Daoy (cell line): ENCODE measurements at regions not wholly inside any gene's neighbourhood (a gene's known extent, or its start where the extent isn't known, plus 50 kb on each side); places are given as distances from the start of the nearest gene placed in this dataset.
"Not testable (repeated sequence)": the region's sequence is repeated elsewhere in the genome, so short reads cannot be mapped to it uniquely, and the experiment has no call there.

Experiments used
- DNase-seq: peaks from one replicate; pipeline ENCODE4 v3.0.0-alpha.2; 2015; ENCODE audit warnings: low read depth

DNA sequence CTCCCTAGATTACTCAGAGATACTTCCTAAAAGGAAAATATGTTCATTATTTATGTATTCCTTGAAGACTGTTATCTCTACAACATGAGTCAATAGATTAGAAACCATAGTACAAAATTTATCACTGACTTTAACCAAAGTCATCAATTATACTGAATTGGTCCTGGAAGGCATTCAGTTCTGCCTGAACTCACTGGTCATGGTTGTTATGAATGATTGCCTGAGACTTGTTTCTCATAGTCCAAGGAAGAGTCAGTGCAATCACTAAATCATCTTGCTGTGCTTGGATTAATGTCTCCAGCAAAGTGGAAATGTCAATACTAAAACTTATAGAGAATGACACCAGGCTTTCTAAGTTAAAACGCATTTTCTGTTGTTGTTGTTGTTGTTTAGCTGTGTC lies 878.6 kb upstream of the MANEA start:
- no peak for DNase-seq

DNA sequence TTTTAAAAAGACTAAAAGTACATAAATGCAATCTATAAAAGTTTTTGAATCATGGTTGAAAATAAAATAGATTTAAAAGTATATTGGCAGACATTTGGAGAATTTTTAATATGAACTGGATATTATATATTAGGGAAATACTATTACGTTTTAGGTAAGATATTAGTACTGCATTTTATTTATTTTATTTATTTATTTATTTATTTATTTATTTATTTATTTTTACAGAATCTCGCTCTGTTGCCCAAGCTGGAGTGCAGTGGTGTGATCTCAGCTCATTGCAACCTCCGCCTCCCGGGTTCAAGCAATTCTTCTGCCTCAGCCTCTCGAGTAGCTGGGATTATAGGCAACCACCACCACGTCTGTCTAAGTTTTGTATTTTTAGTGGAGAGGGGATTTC lies 890.1 kb upstream of the MANEA start:
- DNase-seq = not testable (repeated sequence)

DNA sequence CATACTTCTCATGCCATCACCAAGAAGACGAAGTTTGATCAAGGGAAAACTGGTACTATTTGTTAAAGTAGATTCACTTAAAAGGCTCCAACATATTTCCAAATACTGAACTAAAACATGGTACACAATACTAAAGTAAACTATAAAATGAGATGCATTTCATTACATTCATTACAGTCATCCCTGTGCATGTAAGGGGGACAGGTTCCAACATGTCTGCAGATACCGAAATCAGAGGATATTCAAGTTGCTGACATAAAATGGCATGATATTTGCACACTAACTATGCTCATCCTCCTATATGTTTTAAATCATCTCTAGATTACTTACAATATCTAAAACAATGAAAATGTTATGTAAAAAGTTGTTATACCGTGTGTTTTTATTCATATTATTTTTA lies 893.9 kb upstream of the MANEA start:
- no peak for DNase-seq

DNA sequence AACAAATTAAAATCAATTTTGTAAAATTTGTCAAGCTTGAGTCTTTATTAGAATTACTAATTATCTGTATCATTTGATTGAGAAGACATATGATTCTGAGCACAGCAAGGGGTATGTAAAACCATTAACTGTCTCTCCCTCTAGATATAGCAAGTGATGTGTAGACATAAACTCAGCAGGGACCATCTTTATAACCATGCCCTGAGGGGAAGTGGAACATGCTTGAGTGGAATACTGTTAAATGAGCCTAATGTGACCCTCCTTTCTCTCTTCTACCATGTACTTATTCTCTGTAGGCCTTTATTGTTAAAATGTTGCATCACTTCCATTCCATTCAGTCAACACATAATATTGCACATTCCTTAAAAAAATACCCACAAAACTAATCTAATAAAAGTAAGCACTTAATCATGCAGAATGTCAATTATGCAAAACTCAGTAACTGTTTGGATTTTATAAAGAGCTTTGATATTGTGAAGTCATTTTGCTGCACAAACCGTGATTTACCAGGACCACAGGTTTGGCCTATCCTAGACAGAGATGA lies 896.6 kb upstream of the MANEA start:
- no peak for DNase-seq

DNA sequence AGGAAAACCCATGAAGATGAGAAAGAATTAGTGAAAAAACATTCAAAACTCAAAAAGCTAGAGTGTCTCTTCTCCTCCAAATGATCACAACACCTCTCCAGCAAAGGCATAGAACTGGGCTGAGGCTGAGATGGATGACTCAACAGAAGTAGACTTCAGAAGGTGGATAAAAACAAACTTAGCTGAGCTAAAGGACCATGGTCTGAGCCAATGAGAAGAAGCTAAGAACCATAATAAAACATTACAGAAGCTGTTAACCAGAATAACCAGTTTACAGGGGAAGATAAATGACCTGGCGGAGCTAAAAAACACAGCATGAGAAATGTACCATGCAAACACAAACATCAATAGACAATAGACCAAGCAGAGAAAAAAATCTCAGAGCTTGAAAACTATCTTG lies 904.1 kb upstream of the MANEA start:
- no peak for DNase-seq

DNA sequence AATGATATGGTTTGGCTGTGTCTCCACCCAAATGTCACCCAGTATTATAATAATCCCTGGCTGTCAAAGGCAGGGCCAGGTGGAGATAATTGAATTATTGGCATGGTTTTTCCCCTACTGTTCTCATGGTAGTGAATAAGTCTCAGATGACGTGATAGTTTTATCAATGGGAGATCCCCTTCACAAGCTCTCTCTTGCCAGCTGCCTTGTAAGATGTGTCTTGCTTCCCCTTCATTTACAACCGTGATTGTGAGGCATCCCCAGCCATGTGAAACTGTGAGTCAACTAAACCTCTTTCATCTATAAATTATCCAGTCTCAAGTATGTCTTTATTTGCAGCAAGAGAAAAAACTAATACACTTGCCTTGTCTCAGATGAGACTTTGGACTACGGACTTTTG lies 907.3 kb upstream of the MANEA start:
- DNase-seq = no peak

DNA sequence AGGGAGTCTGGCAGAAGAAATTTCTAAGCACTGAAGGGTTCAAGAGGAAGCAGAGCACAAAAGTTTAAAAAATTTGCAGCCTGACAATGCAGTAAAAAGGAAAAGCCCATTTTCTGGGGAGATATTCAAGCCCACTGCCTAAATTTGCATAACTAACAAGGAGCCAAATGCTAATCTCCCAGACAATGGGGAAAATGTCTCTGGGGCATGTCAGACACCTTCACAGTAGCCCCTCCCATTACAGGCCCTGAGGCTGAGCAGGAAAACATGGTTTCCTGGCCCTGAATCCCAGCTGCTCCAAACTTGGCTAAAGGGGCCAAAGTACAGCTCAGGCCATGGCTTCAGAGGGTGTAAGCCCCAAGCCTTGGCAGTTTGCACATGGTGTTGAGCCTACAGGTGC lies 908.5 kb upstream of the MANEA start:
- no peak for DNase-seq

DNA sequence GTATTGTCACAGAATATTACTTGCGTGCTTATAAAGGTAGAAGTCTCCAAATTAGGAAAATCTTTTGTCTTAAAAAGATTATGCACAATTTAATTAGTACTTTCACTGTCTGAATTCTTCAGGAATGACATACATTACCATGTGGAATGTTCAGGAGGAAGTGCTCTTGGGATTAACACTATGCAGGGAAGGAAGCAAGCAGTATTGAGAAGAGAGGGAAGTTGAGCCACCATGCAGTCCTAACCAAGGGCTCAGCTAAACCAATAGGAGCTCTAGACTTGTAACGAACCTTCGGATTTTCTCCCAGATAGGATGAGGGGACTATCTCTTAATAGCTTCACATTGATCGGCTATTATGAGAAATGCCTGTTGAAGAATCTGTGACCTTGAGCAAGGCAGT lies 918.4 kb upstream of the MANEA start:
- no peak for DNase-seq

DNA sequence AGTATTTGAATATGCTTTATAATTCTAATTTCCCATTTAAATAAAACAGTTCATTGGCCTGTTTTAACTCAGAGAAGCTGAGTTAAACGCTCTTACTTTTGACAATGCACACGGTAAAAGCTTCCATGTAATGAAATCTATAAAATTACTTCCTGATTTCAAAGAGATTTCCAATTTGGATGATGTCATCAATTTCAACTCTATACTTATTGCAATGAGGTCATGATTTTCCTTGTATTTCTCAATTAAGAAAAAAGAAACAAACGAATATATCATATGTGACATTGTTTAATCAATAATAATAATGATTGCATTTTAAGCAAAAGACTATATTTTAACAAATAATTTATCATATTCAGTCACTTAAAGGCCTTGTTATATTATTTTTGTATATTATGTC lies 926.1 kb upstream of the MANEA start:
- no peak for DNase-seq

DNA sequence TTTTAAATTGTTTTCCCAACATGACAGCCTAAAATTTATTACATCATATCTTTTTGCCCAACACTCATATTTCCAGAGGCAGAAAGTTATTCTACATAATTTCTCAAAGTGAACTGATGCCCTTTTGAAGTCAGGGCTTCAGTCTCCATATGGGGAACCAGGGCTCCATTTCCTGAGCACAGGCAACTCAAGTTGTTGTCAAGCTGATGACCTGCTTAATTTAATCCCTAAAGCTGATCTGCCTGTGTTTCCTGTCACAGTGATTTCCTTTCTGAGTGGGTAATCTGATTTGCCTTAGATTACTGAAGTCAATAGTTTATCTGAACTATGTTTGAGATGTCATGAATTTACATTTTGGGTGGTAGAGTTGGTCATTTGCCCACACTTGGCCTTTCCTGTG lies 932.1 kb upstream of the MANEA start:
- DNase-seq = no peak

DNA sequence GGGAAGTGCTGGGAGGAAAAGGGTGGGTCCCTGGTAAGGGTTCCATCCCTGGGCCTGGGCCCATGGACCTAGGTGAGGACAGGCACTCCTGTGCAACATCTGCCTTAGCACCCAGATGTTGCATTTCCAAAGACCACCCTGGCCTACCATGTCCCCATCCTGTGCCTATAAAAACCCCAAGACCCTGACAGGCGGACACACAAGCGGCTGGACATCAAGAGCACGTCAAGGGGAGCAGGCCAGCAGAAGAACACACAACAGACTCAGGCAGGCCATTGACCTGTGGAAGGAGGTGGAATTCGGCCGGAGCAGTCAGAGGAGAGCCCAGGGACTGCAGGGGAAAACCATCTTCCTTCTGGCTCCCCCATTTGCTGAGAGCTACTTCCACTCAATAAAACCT lies 937.8 kb upstream of the MANEA start:
- no peak for DNase-seq

DNA sequence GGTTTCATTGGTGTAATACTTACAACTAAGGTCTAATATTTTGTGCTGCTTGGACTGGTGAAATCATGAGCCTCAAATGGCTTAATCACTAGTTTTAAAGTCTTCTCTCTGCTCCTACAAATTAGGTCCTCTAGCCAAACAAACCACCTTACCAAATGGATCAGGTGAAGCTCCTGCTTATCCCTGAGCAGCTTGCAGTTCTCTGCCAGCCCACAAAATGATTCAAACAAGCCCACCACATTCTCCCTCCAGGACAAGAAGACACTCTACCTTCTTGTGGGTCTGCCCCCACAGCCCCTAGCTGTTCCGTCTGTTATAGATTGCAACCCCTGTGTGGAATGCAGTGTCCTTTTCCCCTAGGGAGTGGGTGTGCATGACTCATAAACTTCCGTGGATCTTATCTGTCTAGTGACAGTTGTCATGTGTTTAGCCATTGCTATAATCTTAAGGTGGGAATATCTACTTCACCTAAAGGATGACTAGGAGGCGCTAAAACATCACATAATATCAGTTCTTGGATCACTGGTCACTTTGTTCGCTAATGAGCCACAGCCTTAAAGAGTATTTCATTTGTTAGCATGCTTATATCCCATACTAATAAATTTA lies 940.5 kb upstream of the MANEA start:
- DNase-seq = no peak

DNA sequence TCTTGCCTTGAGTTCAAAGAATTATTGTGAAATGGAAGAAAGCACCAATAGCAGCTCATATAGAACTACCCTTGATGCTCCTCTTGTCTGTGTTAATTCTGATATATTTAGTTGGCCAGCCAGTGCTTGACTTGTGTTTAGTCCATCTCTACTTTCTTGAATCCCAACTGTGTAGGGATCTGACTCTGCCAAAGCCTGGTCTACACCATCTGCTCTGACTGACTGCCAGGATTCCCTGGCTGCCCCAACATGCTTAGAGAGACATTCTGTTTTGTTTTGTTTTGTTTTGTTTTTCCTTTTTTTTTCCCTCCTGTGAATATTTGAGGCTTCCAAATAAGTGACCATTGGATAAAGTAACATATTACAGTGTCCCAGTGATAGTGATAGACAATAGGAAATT lies 953.7 kb upstream of the MANEA start:
- DNase-seq = no peak

DNA sequence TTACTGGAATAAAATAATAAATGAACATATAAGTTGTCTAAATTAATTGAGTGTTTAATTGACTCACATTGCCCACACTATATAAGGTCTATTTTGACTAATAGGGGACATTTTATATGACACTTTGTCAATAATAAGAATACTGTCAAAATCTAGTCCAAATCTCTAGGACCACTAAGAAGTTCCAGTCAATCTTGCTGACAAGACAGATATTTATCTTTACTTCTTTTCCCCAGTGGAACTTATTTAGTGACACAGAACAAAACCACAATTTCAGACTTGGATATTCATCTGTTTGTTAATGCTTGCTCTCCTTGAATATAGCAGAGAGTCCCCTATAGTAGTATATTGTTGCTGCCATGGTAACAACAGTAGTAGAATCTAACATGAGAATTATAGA lies 954.6 kb upstream of the MANEA start:
- no peak for DNase-seq

DNA sequence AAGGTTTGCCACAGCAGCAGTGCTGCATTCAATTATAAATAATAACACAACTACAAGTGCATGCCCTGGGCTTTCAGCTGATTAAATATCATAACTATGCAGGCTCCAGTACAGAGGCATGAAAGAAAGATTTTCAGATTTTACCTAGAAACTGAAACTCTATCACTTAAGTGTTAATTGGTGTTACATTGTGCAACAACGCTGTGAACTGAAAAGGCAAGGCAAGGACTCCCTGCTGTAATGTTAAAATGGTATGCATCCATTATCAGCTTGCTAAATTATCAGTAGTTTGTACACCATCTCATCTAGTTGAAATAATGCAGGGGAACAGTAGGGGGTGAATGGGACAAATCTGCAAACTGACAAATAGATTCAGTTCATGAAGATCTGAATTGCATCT lies 976.7 kb upstream of the MANEA start:
- DNase-seq = no peak

DNA sequence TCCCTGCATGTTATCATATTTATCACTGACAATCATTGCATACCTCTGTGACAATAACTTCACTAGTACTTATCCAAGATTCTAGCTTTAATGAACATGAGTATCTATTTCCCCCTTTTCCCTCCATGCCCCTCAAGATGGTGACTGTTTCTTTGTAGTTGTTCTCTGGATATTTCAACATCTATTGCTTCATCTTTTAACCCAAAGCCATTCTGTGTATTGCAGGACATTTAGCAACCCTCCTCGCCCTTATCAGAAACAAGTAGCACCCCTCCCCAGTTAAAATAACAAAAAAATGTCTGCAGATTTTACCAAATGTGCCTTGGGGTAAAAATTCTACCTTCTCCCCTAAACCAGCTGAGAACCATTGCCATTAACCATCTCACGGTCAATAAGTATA lies 979.8 kb upstream of the MANEA start:
- DNase-seq = no peak

DNA sequence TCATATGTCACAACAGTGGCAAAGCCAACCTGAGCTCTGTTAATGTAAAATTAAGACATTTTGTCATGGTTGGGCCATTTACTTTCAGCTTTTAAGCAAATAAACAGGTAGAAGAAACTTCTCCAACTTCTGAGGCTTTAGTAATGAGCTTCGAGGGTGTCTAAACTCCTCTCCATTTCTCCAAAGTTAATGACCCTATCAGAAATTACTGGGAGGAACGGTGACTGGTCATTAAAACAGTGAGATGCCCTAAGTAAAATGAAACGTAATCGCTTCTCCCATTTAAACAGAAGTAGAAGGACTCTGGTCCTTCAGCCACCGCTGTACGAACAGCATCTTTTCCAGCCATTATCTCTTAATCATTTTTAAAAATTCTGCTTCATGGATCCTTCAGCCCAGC lies 986.9 kb upstream of the MANEA start:
- DNase-seq = no peak

DNA sequence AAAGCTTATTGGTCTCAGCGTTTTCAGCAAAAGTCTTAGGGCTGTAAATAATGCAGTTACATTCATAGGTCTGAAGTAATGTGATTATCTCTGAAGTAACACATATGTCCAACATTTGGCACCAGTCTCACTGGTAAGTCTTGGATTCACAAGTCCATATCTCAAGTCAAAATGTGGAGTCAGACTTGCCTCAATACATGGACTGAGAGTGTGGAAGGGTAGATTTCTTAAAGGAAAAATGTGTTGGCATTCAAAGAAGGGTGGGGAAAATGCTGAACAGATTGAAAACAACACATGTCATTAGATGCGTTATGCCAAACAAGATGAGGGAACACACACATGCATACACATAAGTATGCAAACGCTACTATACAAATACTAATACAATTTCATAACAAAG lies 989.0 kb upstream of the MANEA start:
- no peak for DNase-seq

DNA sequence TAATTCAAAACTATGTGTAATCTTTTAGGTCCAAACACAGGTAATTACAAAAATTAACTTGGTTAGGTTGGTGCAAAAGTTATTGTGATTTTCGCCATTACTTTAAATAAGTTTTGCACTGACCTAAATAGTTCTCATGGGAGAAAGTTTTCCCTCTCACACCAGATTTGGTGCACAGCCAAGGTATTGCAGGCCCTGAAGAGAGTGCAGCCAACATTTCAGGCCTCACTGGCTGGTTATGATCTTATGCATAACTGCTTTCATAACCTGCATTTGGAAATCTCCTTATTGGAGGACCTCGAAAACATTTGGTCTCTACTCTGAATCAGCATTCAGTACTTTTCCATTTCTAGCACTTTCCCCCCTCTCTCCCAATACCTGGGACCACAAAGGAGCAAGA lies 993.1 kb upstream of the MANEA start:
- no peak for DNase-seq

DNA sequence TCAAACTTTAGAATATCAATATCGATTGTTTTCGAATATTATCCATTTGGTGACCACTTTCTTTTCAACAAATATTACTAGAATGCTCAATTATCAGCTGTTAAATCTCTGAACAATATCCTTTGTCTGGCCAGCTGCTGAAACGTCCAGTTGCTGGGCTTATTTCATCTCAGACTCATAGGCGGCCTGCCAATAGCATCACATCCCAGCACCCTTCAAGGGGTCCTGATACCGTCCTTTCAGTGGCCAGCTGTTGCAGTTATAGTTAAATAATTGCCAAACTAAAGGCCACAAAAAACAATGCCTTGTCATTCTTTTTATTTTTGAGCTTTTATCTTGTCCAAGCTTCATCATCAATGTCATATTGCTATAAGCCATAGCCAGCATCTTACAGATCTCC lies 1006.8 kb upstream of the MANEA start:
- no peak for DNase-seq

DNA sequence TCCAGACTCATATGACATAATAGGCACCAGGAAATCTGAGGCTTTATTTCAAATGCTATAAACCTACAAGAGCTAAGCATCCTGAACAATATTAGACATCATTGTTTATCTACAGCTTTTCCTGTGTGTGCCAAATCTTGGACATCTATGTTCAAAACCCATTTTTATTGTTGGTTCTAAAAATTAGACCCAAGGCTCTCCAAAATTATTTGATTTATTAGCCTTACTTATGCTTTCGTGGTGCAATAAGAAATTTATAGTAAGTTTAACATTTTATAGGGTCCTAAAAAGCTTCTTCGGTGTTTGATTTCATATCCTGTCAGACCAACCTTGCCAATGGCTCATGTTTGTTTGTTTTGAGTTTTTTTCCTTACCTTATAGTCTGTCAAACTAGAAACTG lies 1014.5 kb upstream of the MANEA start:
- DNase-seq = no peak

DNA sequence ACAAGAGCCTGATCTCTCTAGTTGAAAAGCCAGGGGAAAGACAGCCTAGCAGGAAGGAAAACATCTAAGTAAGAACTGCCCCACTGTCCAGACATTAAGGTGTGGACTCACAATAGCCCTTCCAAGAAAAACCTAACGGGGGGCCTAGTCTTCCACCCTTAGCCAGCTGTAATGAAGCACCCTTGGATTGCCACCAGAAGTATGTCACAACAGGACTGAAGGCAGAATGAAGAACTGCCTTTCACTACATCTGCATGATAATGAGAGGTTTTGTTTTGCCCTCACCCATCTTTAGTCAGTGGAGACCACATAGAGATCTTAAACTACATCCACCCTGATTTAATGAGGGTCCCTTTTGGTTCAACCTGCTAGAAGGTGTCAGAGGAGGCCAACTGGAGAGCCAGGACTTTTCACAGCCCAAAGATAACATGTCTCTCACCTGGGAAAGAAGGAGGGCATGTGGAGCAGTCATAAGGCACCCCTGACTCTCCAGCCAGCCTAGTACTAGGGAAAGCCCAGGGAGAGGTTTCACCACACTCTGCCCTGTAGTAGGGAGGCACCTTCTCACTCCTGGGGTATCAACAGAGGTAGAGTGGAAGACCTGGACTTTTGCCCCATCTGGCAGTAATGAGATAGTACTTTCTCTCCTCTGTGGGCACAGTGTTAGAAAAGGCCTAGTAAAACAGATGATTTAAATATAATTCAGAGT lies 1017.4 kb upstream of the MANEA start:
- no peak for DNase-seq

DNA sequence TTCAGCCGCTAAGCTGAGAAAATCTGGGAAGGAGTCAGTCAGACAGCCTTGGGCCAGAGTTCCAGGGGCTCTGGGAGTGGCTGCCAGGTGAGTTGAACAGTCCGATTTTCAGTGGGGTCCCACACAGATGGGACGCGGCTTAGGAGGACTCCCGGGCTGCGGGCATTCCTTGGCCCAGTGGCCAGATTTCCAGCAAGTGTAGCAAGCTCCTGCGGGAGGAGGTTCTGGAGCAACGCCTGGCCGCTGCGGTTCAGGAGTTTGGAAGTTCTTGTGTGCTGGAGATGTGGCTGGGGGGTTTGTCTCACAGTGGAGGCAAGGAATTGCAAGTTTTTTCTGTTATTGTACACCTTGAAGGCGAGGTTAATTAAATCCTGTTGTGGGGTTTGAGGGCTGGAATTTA lies 1020.1 kb upstream of the MANEA start:
- not testable (repeated sequence) for DNase-seq

DNA sequence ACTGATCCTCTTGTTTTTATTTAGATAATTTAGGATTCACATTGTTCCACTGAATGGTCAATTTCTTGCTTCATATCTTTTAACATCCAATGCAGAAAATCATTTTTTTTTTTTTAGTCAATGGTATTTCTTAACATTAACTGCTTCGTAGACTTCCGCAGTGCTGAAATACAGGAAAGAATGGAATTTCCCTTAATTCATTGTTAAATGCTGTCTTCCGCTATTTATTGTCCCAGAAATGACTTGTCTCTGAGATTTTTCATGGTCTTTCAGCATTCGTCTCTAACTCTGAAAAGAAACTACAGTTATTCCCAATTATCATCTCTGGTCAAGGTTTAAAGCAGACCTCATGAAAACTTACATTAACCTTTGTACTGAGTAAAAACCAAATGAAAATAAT lies 1029.1 kb upstream of the MANEA start:
- no peak for DNase-seq
